IMR-90 (cell line): ENCODE measurements at regions not wholly inside any gene's neighbourhood (a gene's known extent, or its start where the extent isn't known, plus 50 kb on each side); places are given as distances from the start of the nearest gene placed in this dataset.

ENCODE experiments used
- ATAC-seq: fragments of 200-7000 bp; cut with Tn5 transposase; 2 replicates; pipeline ENCODE4 v1.9.1; 2020; ENCODE audit warnings: low read depth, mild to moderate bottlenecking, moderate library complexity
- BruUV-seq: library from RNA; stranded (reverse); fragments of 400-500 nt; replicated peaks from 2 replicates; lab custom pipeline; 2021; lab: Mats Ljungman, UMichigan
- CTCF ChIA-PET: fragments of 300-600 bp; formaldehyde crosslinking; extraction: SDS; loops from one replicate; lab custom pipeline; 2021; ENCODE audit warnings: antibody characterized with exemption; lab: Yijun Ruan, JAX
- POLR2A ChIA-PET: fragments of 300-600 bp; sonication (Branson Sonifier 250); formaldehyde crosslinking; loops from one replicate; lab custom pipeline; 2022; ENCODE audit warnings: antibody characterized with exemption; ENCODE audit not compliant: unreplicated experiment; lab: Charles Lee
- DNase-seq: peaks from one replicate; pipeline ENCODE4 v3.0.0; 2013
- H2AFZ ChIP-seq: replicated peaks from 2 replicates; pipeline ENCODE3; 2013; ENCODE audit warnings: low read length, mild to moderate bottlenecking; ENCODE audit not compliant: poor library complexity
- H2AK5ac ChIP-seq: 2 replicates; pipeline ENCODE4 v1.6.1; 2013; ENCODE audit warnings: low read depth, low read length, inconsistent platforms
- H2AK9ac ChIP-seq: replicated peaks from 2 replicates; pipeline ENCODE3; 2013; ENCODE audit warnings: mild to moderate bottlenecking, low read depth, low read length, moderate library complexity; ENCODE audit not compliant: poor library complexity
- H2BK120ac ChIP-seq: 2 replicates; pipeline ENCODE4 v1.6.1; 2013; ENCODE audit warnings: low read depth, low read length, inconsistent platforms
- H2BK15ac ChIP-seq: 3 replicates; pipeline ENCODE4 v1.6.1; 2013; ENCODE audit warnings: low read depth, low read length, inconsistent platforms
- H2BK20ac ChIP-seq: 2 replicates; pipeline ENCODE4 v1.6.1; 2013; ENCODE audit warnings: low read depth, mild to moderate bottlenecking, inconsistent platforms, low read length, moderate library complexity
- H2BK5ac ChIP-seq: 2 replicates; pipeline ENCODE4 v1.6.1; 2013; ENCODE audit warnings: mild to moderate bottlenecking, low read depth, low read length, inconsistent platforms; ENCODE audit not compliant: poor library complexity, severe bottlenecking
- H3K14ac ChIP-seq: replicated peaks from 2 replicates; pipeline ENCODE4 v1.6.1; 2013; ENCODE audit warnings: low read depth, low read length, inconsistent platforms
- H3K18ac ChIP-seq: 2 replicates; pipeline ENCODE4 v1.6.1; 2013; ENCODE audit warnings: low read depth, low read length, control low read depth
- H3K23ac ChIP-seq: 2 replicates; pipeline ENCODE4 v1.6.1; 2013; ENCODE audit warnings: low read depth, low read length, inconsistent platforms
- H3K27ac ChIP-seq: 2 replicates; pipeline ENCODE4 v1.5.1; 2013; ENCODE audit warnings: mild to moderate bottlenecking, control low read depth, low read length; ENCODE audit not compliant: insufficient read depth
- H3K27me3 ChIP-seq: 2 replicates; pipeline ENCODE4 v1.6.1; 2013; ENCODE audit warnings: low read length; ENCODE audit not compliant: control insufficient read depth, insufficient read depth
- H3K36me3 ChIP-seq: 2 replicates; pipeline ENCODE4 v1.6.1; 2013; ENCODE audit warnings: low read length, mixed read lengths; ENCODE audit not compliant: control insufficient read depth, insufficient read depth
- H3K4ac ChIP-seq: 2 replicates; pipeline ENCODE4 v1.6.1; 2013; ENCODE audit warnings: low read depth, low read length, inconsistent platforms
- H3K4me1 ChIP-seq: 2 replicates; pipeline ENCODE4 v1.6.1; 2013; ENCODE audit warnings: low read length, mixed read lengths; ENCODE audit not compliant: control insufficient read depth, insufficient read depth
- H3K4me2 ChIP-seq: 2 replicates; pipeline ENCODE4 v1.6.1; 2013; ENCODE audit warnings: low read depth, mild to moderate bottlenecking, control low read depth, low read length, moderate library complexity
- H3K4me3 ChIP-seq: 2 replicates; pipeline ENCODE4 v1.5.1; 2013; ENCODE audit warnings: low read depth, mild to moderate bottlenecking, control low read depth, low read length, moderate library complexity; ENCODE audit not compliant: insufficient read depth
- H3K56ac ChIP-seq: 2 replicates; pipeline ENCODE4 v1.6.1; 2013; ENCODE audit warnings: low read length, inconsistent platforms; ENCODE audit not compliant: insufficient read depth; ENCODE audit errors: extremely low read depth
- H3K79me1 ChIP-seq, 2 experiments: 2 replicates each; pipeline ENCODE4 v1.6.1; 2013; ENCODE audit warnings: low read length in 2 of 2, inconsistent platforms in 1 of 2, low read depth in 1 of 2
- H3K9ac ChIP-seq: 2 replicates; pipeline ENCODE4 v1.6.1; 2013; ENCODE audit warnings: low read depth, low read length, control low read depth
- H3K9me1 ChIP-seq: 2 replicates; pipeline ENCODE4 v1.6.1; 2013; ENCODE audit warnings: low read length, inconsistent platforms; ENCODE audit not compliant: insufficient read depth
- H3K9me3 ChIP-seq: 2 replicates; pipeline ENCODE4 v1.6.1; 2013; ENCODE audit warnings: low read length; ENCODE audit not compliant: control insufficient read depth, insufficient read depth
- H4K20me1 ChIP-seq: 2 replicates; pipeline ENCODE4 v1.6.1; 2013; ENCODE audit warnings: low read length, inconsistent platforms; ENCODE audit not compliant: insufficient read depth
- H4K5ac ChIP-seq: 2 replicates; pipeline ENCODE4 v1.6.1; 2013; ENCODE audit warnings: mild to moderate bottlenecking, low read depth, low read length, control low read depth
- H4K8ac ChIP-seq, 2 experiments: 2 replicates each; pipeline ENCODE4 v1.6.1; 2013; ENCODE audit warnings: low read depth in 2 of 2, low read length in 2 of 2, control low read depth in 1 of 2, inconsistent platforms in 1 of 2
- H4K91ac ChIP-seq: 2 replicates; pipeline ENCODE4 v1.6.1; 2013; ENCODE audit warnings: low read depth, low read length, inconsistent platforms; ENCODE audit not compliant: insufficient read depth
- BHLHE40 ChIP-seq: fragments of 150-350 bp; IDR thresholded peaks from 2 replicates; pipeline ENCODE4 v1.6.1; 2016; ENCODE audit warnings: mild to moderate bottlenecking, low read depth, low read length
- CEBPB ChIP-seq: IDR thresholded peaks from 2 replicates; pipeline ENCODE4 v1.6.1; 2012; ENCODE audit warnings: low read depth, low read length, improper control_type of control experiment
- CHD1 ChIP-seq: IDR thresholded peaks from 2 replicates; pipeline ENCODE4 v1.6.1; 2012; ENCODE audit warnings: low read depth, low read length, improper control_type of control experiment
- CTCF ChIP-seq: conservative IDR thresholded peaks from 2 replicates; pipeline ENCODE4 v1.5.1; 2012; ENCODE audit warnings: mild to moderate bottlenecking, low read depth, low read length, improper control_type of control experiment
- FOS ChIP-seq: fragments of 150-350 bp; IDR thresholded peaks from 2 replicates; pipeline ENCODE4 v1.6.1; 2016; ENCODE audit warnings: low read depth, low read length
- MAFK ChIP-seq: IDR thresholded peaks from 2 replicates; pipeline ENCODE4 v1.6.1; 2012; ENCODE audit warnings: low read depth, low read length, improper control_type of control experiment
- MXI1 ChIP-seq: IDR thresholded peaks from 2 replicates; pipeline ENCODE4 v1.6.1; 2012; ENCODE audit warnings: low read depth, mild to moderate bottlenecking, low read length, moderate library complexity, borderline replicate concordance
- NFE2L2 ChIP-seq: fragments of 150-350 bp; IDR thresholded peaks from 2 replicates; pipeline ENCODE4 v1.6.1; 2016; ENCODE audit warnings: low read depth, mild to moderate bottlenecking, low read length
- POLR2A ChIP-seq: IDR thresholded peaks from 2 replicates; pipeline ENCODE4 v1.6.1; 2012; ENCODE audit warnings: mild to moderate bottlenecking, low read depth, low read length
- RAD21 ChIP-seq: IDR thresholded peaks from 2 replicates; pipeline ENCODE4 v1.6.1; 2012; ENCODE audit warnings: low read length, improper control_type of control experiment
- RCOR1 ChIP-seq: IDR thresholded peaks from 2 replicates; pipeline ENCODE4 v1.6.1; 2012; ENCODE audit warnings: mild to moderate bottlenecking, low read length, improper control_type of control experiment; ENCODE audit not compliant: insufficient replicate concordance
- RFX5 ChIP-seq: IDR thresholded peaks from 2 replicates; pipeline ENCODE4 v1.8.0; 2012; ENCODE audit warnings: low read depth, mild to moderate bottlenecking, low read length, moderate library complexity
- USF2 ChIP-seq: fragments of 150-350 bp; IDR thresholded peaks from 2 replicates; pipeline ENCODE4 v1.6.1; 2017; ENCODE audit warnings: mild to moderate bottlenecking, antibody characterized with exemption, low read length, low read depth
- WGBS, 2 experiments: methylation state at CpG; one replicate each; pipeline versions ENCODE4 v1.1.5 to v1.1.7; 2013; ENCODE audit warnings: missing lambda C conversion rate in 2 of 2; ENCODE audit not compliant: insufficient read length in 1 of 2; ENCODE audit errors: extremely low coverage in 2 of 2; 5-methylcytosine and 5-hydroxymethylcytosine counted together
- dilution Hi-C: fragments of 300-500 bp; cut with HindIII; formaldehyde crosslinking; loops from one replicate; pipeline ENCODE4 v1.14.3; 2018; ENCODE audit warnings: low sequenced_read_pairs; ENCODE audit not compliant: unreplicated experiment
- in situ Hi-C: fragments of 300-500 bp; cut with MboI; formaldehyde crosslinking; loops from 3 replicates; pipeline ENCODE4 v1.14.3; 2019; ENCODE audit warnings: low sequenced_read_pairs, inconsistent platforms, mixed read lengths
- intact Hi-C: fragments of 100-400 bp; cut with micrococcal nuclease; formaldehyde crosslinking; loops from 2 replicates; pipeline ENCODE4 v1.10.0; 2022

- H3K9ac ChIP-seq: no peak overlapping the region
- no peak overlapping the region for H4K5ac ChIP-seq
- H2BK120ac ChIP-seq: no peak overlapping the region
- no peak overlapping the region for H2AK5ac ChIP-seq
- H3K18ac ChIP-seq: no peak overlapping the region
- no peak overlapping the region for H2BK20ac ChIP-seq
- peaks cover 20% of the 10 kb centered on the region for H3K27me3 ChIP-seq
- H3K27ac ChIP-seq: no peak overlapping the region
- CTCF ChIA-PET: no interaction called here
- H3K23ac ChIP-seq: no peak overlapping the region
- 86% methylated on average over 1 of the region's 4 CpGs; no CpG with 5 or more reads in 1 of the 2 experiments for WGBS, 2 experiments
- no peaks in the 10 kb centered on the region for H3K9me3 ChIP-seq
- ATAC-seq (no peak), DNase-seq (no peak)
- no peak overlapping the region for H2AK9ac ChIP-seq
- TF ChIP-seq RCOR1 (no peak), POLR2A (no peak), CTCF (no peak), RFX5 (no peak), MXI1 (no peak), NFE2L2 (no peak), CEBPB (no peak), USF2 (no peak), FOS (no peak), MAFK (no peak), BHLHE40 (no peak), RAD21 (no peak), CHD1 (no peak)
- no TSS peak for BruUV-seq
- no peak overlapping the region for H2AFZ ChIP-seq
- POLR2A ChIA-PET: no interaction called here
- in situ Hi-C loops (no loop called here), intact Hi-C loops (no loop called here), dilution Hi-C loops (no loop called here)
- no peak overlapping the region for H3K14ac ChIP-seq
- H3K79me1 ChIP-seq: no peaks in the 10 kb centered on the region
- H3K4me2 ChIP-seq: no peak overlapping the region
- no peaks in the 10 kb centered on the region for H4K20me1 ChIP-seq
- H3K56ac ChIP-seq: no peak overlapping the region
- no peak overlapping the region for H2BK15ac ChIP-seq
- H4K8ac ChIP-seq: no peak overlapping the region
- no peaks in the 10 kb centered on the region for H3K36me3 ChIP-seq
- no peak overlapping the region for H4K91ac ChIP-seq
- no peak overlapping the region for H3K4ac ChIP-seq
- H3K9me1 ChIP-seq: no peaks in the 10 kb centered on the region
- H3K4me1 ChIP-seq: no peaks in the 10 kb centered on the region
- H2BK5ac ChIP-seq: no peak overlapping the region
- H3K4me3 ChIP-seq: no peak overlapping the region
These were observed 321.8 kb downstream of the BMP4 start for GRCh38 chr14:53634793-53635192.
